Gastrocnemius medialis (tissue), 4 donors: ENCODE measurements at regions not wholly inside any gene's neighbourhood (a gene's known extent, or its start where the extent isn't known, plus 50 kb on each side); places are given as distances from the start of the nearest gene placed in this dataset.

Experiments used
- ATAC-seq, 2 donors: fragments of 150-250 bp; one replicate each; pipeline ENCODE4 v1.9.1; 2016
- DNase-seq, 2 donors: peaks; one replicate each; pipeline ENCODE4 v3.0.0-alpha.2; 2019
- H3K27ac ChIP-seq, 4 donors: fragments of 200-600 bp; sonication (generic); 1 replicate in 1 of 4; 2 replicates in 3 of 4; pipeline ENCODE4 v1.5.1; 2016 to 2018; ENCODE audit warnings: mild to moderate bottlenecking in 2 of 4, moderate library complexity in 1 of 4
- H3K27me3 ChIP-seq, 3 donors: fragments of 200-600 bp; sonication (generic) in 2 of 3; 1 replicate in 1 of 3; 2 replicates in 2 of 3; pipeline versions ENCODE4 v1.5.1 to v1.6.0; 2016 to 2019; ENCODE audit warnings: mild to moderate bottlenecking in 1 of 3, moderate library complexity in 1 of 3
- H3K36me3 ChIP-seq, 2 donors: fragments of 200-600 bp; sonication (generic) in 1 of 2; one replicate each; pipeline ENCODE4 v1.5.1; 2017 to 2018
- H3K4me1 ChIP-seq, 2 donors: fragments of 200-600 bp; sonication (generic) in 1 of 2; one replicate each; pipeline ENCODE4 v1.5.1; 2016 to 2017; ENCODE audit warnings: mild to moderate bottlenecking in 2 of 2
- H3K4me3 ChIP-seq, 4 donors: fragments of 200-600 bp; sonication (generic) in 3 of 4; 1 replicate in 1 of 4; 2 replicates in 3 of 4; pipeline ENCODE4 v1.5.1; 2016 to 2019; ENCODE audit warnings: mild to moderate bottlenecking in 2 of 4
- H3K9me3 ChIP-seq, 3 donors: fragments of 200-600 bp; sonication (generic) in 2 of 3; 1 replicate in 1 of 3; 2 replicates in 2 of 3; pipeline ENCODE4 v1.5.1; 2016 to 2019
- CTCF ChIP-seq, 5 experiments: fragments of 450-650 bp in 3 of 5; fragments of 200-600 bp in 2 of 5; sonication (generic) in 2 of 5; IDR thresholded peaks in 4 of 5; conservative IDR thresholded peaks in 1 of 5; 1 replicate in 4 of 5; 2 replicates in 1 of 5; pipeline ENCODE4 v1.5.1; 2016 to 2019; ENCODE audit warnings: antibody characterized with exemption in 5 of 5, mild to moderate bottlenecking in 3 of 5, moderate library complexity in 3 of 5
- POLR2A ChIP-seq, 2 donors: fragments of 450-650 bp; IDR thresholded peaks; one replicate each; pipeline ENCODE4 v1.6.1; 2017; ENCODE audit warnings: antibody characterized with exemption in 2 of 2, mild to moderate bottlenecking in 2 of 2, moderate library complexity in 2 of 2
- in situ Hi-C, 4 donors: fragments of 200-750 bp; cut with MboI; loops; one replicate each; pipeline versions ENCODE4 v1.15.0 to v1.8.0; 2017; ENCODE audit warnings: low sequenced_read_pairs in 4 of 4
- intact Hi-C: fragments of 100-400 bp; cut with DNase I; formaldehyde crosslinking; loops from one replicate; pipeline ENCODE4 v1.15.1; 2023; ENCODE audit warnings: low total_unique reads

DNA sequence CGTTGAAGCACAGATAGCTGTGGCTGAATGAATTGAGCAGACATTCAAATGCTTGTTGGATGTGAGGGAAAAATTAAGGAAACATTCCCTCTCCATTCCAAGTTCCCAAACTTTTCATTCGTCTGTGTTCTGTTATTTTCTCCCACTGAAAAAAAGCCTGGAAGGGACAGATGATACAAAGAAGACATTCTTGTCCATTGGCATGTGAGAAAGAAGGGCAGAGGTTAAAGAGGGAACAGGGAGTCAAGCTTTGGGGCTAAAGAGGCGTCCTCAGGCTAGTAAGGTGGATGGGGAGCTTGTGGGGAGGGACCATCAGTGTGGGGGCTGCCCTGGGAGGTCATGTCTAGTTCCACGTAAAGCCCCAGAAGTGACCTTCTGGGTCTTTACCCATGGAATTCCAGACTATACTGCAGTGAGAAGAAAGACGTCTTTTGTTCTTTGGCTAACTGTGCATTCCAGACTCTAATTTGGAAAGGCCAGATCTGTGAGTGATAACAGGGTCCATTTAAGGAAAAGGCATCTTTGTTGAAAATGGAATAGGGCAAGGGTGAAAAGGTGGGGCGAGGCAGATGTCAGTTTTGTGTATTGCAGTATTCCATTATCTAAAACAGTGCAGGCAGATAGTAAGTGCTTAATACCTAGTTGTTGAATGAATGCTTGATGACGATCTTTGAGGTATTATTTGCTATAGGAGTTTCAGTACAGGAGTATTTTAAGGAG, 117.5 kb downstream of the SOX4 start:
- intact Hi-C loops (no loop called here), in situ Hi-C loops (no loop called here)
- ATAC-seq, result no peak
- DNase-seq, result no peak
- Histone ChIP-seq H3K36me3 (no peaks in the 10 kb centered on the region), H3K27ac (no peak overlapping the region), H3K4me3 (no peak overlapping the region), H3K4me1 (peaks cover 0 to 3% of the 10 kb centered on the region in 2 donors), H3K27me3 (no peaks in the 10 kb centered on the region), H3K9me3 (no peaks in the 10 kb centered on the region)
- no peak for TF ChIP-seq CTCF (IDR thresholded peaks at IDR 0.05 in 4 of 5, conservative IDR thresholded peaks at IDR 0.05 in 1 of 5)
- no peak for TF ChIP-seq POLR2A (IDR thresholded peaks at IDR 0.05)

GRCh38 chr6:21712213-21712612, 118.7 kb downstream of the SOX4 start:
- H3K4me3 ChIP-seq, result no peak overlapping the region
- no peaks in the 10 kb centered on the region for H3K27me3 ChIP-seq
- peaks cover 0 to 3% of the 10 kb centered on the region in 2 donors for H3K4me1 ChIP-seq
- TF ChIP-seq CTCF (IDR thresholded peaks at IDR 0.05 in 4 of 5, conservative IDR thresholded peaks at IDR 0.05 in 1 of 5), result no peak
- no peak for TF ChIP-seq POLR2A (IDR thresholded peaks at IDR 0.05)
- H3K9me3 ChIP-seq, result no peaks in the 10 kb centered on the region
- intact Hi-C loops, result no loop called here
- H3K36me3 ChIP-seq, result no peaks in the 10 kb centered on the region
- no peak overlapping the region for H3K27ac ChIP-seq
- DNase-seq, result no peak
- in situ Hi-C loops, result no loop called here
- ATAC-seq, result no peak

DNA sequence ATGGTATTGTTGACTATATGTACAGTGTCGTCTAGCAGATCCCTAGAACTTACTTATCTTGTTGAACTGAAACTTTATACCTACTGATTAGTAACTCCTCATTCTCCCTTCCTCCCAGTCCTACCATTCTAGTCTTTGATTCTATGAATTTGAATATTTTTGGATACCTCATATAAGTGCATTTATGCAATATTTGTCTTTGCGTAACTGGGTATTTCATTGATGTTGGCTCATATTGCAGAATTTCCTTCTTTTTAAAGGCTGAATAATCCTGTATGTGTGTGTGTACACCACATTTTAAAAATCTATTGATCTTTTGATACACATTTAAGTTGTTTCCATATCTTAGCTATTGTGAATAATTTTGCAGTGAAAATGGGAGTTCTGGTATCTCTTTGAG, 119.9 kb downstream of the SOX4 start:
- no peaks in the 10 kb centered on the region for H3K4me1 ChIP-seq
- intact Hi-C loops (no loop called here), in situ Hi-C loops (no loop called here)
- no peak overlapping the region for H3K27ac ChIP-seq
- no peaks in the 10 kb centered on the region for H3K27me3 ChIP-seq
- TF ChIP-seq CTCF (IDR thresholded peaks at IDR 0.05 in 4 of 5, conservative IDR thresholded peaks at IDR 0.05 in 1 of 5) (no peak), POLR2A (IDR thresholded peaks at IDR 0.05) (no peak)
- no peaks in the 10 kb centered on the region for H3K36me3 ChIP-seq
- DNase-seq, result no peak
- ATAC-seq, result no peak
- no peak overlapping the region for H3K4me3 ChIP-seq
- H3K9me3 ChIP-seq, result no peaks in the 10 kb centered on the region

- intact Hi-C loops (no loop called here), in situ Hi-C loops (no loop called here)
- no peak overlapping the region for H3K4me3 ChIP-seq
- H3K27ac ChIP-seq, result no peak overlapping the region
- no peaks in the 10 kb centered on the region for H3K9me3 ChIP-seq
- TF ChIP-seq CTCF (IDR thresholded peaks at IDR 0.05 in 4 of 5, conservative IDR thresholded peaks at IDR 0.05 in 1 of 5) (no peak), POLR2A (IDR thresholded peaks at IDR 0.05) (no peak)
- H3K4me1 ChIP-seq, result no peaks in the 10 kb centered on the region
- ATAC-seq, result no peak
- DNase-seq, result no peak
- no peaks in the 10 kb centered on the region for H3K27me3 ChIP-seq
- H3K36me3 ChIP-seq, result no peaks in the 10 kb centered on the region
Observed at GRCh38 chr6:21715180-21715579, 121.6 kb downstream of the SOX4 start.

DNA sequence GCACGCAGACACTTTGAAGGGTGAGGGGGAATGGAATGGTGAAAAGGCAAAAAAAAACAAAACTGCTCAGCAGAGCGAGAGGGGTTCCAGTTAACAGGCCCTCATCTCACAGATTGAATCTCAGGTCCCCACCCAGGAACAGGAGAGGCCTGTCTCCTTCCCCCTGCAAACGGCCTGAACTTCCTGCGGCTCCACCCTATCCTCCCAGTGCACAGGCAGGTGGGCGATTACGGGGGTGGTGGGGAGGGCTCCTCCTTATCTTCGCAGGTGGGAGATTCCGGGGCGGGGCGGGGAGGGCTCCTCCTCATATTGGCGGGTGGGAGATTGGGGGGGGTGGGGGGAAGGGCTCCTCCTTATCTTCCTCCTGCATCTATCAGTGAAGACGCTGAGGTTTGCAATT, 129.0 kb downstream of the SOX4 start:
- in situ Hi-C loops, result no loop called here
- Histone ChIP-seq H3K4me1 (no peaks in the 10 kb centered on the region), H3K27me3 (no peaks in the 10 kb centered on the region), H3K27ac (no peak overlapping the region), H3K36me3 (no peaks in the 10 kb centered on the region), H3K4me3 (no peak overlapping the region), H3K9me3 (no peaks in the 10 kb centered on the region)
- DNase-seq (no peak), ATAC-seq (no peak)
- TF ChIP-seq POLR2A (IDR thresholded peaks at IDR 0.05) (no peak), CTCF (IDR thresholded peaks at IDR 0.05 in 4 of 5, conservative IDR thresholded peaks at IDR 0.05 in 1 of 5) (no peak)
- intact Hi-C loops, result no loop called here
